Mesendoderm (in vitro differentiated cells): ENCODE measurements at regions not wholly inside any gene's neighbourhood (a gene's known extent, or its start where the extent isn't known, plus 50 kb on each side); places are given as distances from the start of the nearest gene placed in this dataset.

ENCODE experiments used
- DNase-seq: peaks from one replicate; pipeline ENCODE4 v3.0.0; 2013
- H2AK5ac ChIP-seq: 2 replicates; pipeline ENCODE4 v1.6.1; 2013; ENCODE audit warnings: low read length, inconsistent platforms
- H2BK120ac ChIP-seq: 2 replicates; pipeline ENCODE4 v1.6.1; 2013; ENCODE audit warnings: low read depth, mild to moderate bottlenecking, low read length, moderate library complexity, mixed read lengths
- H2BK15ac ChIP-seq: replicated peaks from 2 replicates; pipeline ENCODE4 v1.6.1; 2013; ENCODE audit warnings: low read depth, mild to moderate bottlenecking, moderate library complexity
- H2BK5ac ChIP-seq: 2 replicates; pipeline ENCODE4 v1.6.1; 2013; ENCODE audit warnings: low read length, inconsistent platforms
- H3K18ac ChIP-seq: 2 replicates; pipeline ENCODE4 v1.6.1; 2013; ENCODE audit warnings: mild to moderate bottlenecking, low read length, mixed read lengths
- H3K23ac ChIP-seq: one replicate; pipeline ENCODE4 v1.6.1; 2013; ENCODE audit warnings: low read length
- H3K27ac ChIP-seq: 2 replicates; pipeline ENCODE4 v1.5.1; 2013; ENCODE audit warnings: low read depth, mild to moderate bottlenecking, inconsistent platforms, low read length, moderate library complexity
- H3K27me3 ChIP-seq: 2 replicates; pipeline ENCODE4 v1.6.1; 2013; ENCODE audit warnings: low read length, control low read depth, mild to moderate bottlenecking, inconsistent platforms; ENCODE audit not compliant: insufficient read depth, poor library complexity
- H3K36me3 ChIP-seq: 2 replicates; pipeline ENCODE4 v1.6.1; 2013; ENCODE audit warnings: low read length, inconsistent platforms; ENCODE audit not compliant: control insufficient read depth, insufficient read depth
- H3K4ac ChIP-seq: one replicate; pipeline ENCODE4 v1.6.1; 2013; ENCODE audit warnings: low read depth, mild to moderate bottlenecking, low read length, moderate library complexity
- H3K4me1 ChIP-seq: 2 replicates; pipeline ENCODE4 v1.6.1; 2013; ENCODE audit warnings: low read depth, low read length, inconsistent platforms; ENCODE audit not compliant: control insufficient read depth
- H3K4me2 ChIP-seq: 2 replicates; pipeline ENCODE4 v1.6.1; 2013; ENCODE audit warnings: low read length
- H3K4me3 ChIP-seq: 2 replicates; pipeline ENCODE4 v1.5.1; 2013; ENCODE audit warnings: mild to moderate bottlenecking, low read length
- H3K56ac ChIP-seq: one replicate; pipeline ENCODE4 v1.6.1; 2013; ENCODE audit warnings: low read length
- H3K79me1 ChIP-seq: 2 replicates; pipeline ENCODE4 v1.6.1; 2013; ENCODE audit warnings: low read length, inconsistent platforms
- H3K79me2 ChIP-seq: 2 replicates; pipeline ENCODE4 v1.6.1; 2013; ENCODE audit warnings: mild to moderate bottlenecking, low read length; ENCODE audit not compliant: control insufficient read depth, insufficient read depth
- H3K9ac ChIP-seq: 2 replicates; pipeline ENCODE4 v1.6.1; 2013; ENCODE audit warnings: low read length, inconsistent platforms
- H4K5ac ChIP-seq: one replicate; pipeline ENCODE4 v1.6.1; 2013; ENCODE audit warnings: low read length
- H4K8ac ChIP-seq: one replicate; pipeline ENCODE4 v1.6.1; 2013; ENCODE audit warnings: low read depth, mild to moderate bottlenecking, control low read depth, low read length, moderate library complexity
- WGBS: extraction: QIAGEN DNeasy Blood & Tissue Kit; methylation state at CpG from one replicate; pipeline ENCODE4 v1.1.7; 2013; ENCODE audit warnings: low lambda C conversion rate, missing lambda C conversion rate; ENCODE audit not compliant: insufficient coverage; ENCODE audit errors: extremely low coverage; 5-methylcytosine and 5-hydroxymethylcytosine counted together

GRCh38 chr5:61805101-61805500 lies 473.0 kb downstream of the ZSWIM6 start:
- Histone ChIP-seq H3K79me1 (no peaks in the 10 kb centered on the region), H3K9ac (no peak overlapping the region), H3K4me2 (no peak overlapping the region), H4K8ac (no peak overlapping the region), H2AK5ac (no peak overlapping the region), H3K4me3 (no peak overlapping the region), H4K5ac (no peak overlapping the region), H2BK120ac (no peak overlapping the region), H3K79me2 (no peaks in the 10 kb centered on the region), H3K18ac (no peak overlapping the region), H3K27me3 (no peaks in the 10 kb centered on the region), H3K27ac (no peak overlapping the region), H3K36me3 (no peaks in the 10 kb centered on the region), H3K23ac (no peak overlapping the region), H3K56ac (no peak overlapping the region), H2BK15ac (no peak overlapping the region), H2BK5ac (no peak overlapping the region), H3K4ac (no peak overlapping the region), H3K4me1 (no peaks in the 10 kb centered on the region)
- no CpG with 5 or more reads among the region's 5 CpGs for WGBS
- DNase-seq = peak; percentile 79

- Histone ChIP-seq H3K36me3 (no peaks in the 10 kb centered on the region), H3K4ac (no peak overlapping the region), H4K5ac (no peak overlapping the region), H3K79me2 (no peaks in the 10 kb centered on the region), H3K23ac (no peak overlapping the region), H4K8ac (no peak overlapping the region), H2BK5ac (no peak overlapping the region), H3K4me1 (no peaks in the 10 kb centered on the region), H3K56ac (no peak overlapping the region), H3K79me1 (no peaks in the 10 kb centered on the region), H2AK5ac (no peak overlapping the region), H3K27ac (no peak overlapping the region), H3K18ac (no peak overlapping the region), H3K4me3 (no peak overlapping the region), H3K9ac (no peak overlapping the region), H2BK120ac (no peak overlapping the region), H3K4me2 (no peak overlapping the region), H3K27me3 (no peaks in the 10 kb centered on the region), H2BK15ac (no peak overlapping the region)
- DNase-seq = no peak
- no CpG with 5 or more reads among the region's 3 CpGs for WGBS
These were observed 474.5 kb downstream of the ZSWIM6 start for GRCh38 chr5:61806491-61807020.

GRCh38 chr5:61808091-61808490 lies 476.0 kb downstream of the ZSWIM6 start:
- H3K27me3 ChIP-seq = no peaks in the 10 kb centered on the region
- no peaks in the 10 kb centered on the region for H3K79me2 ChIP-seq
- H4K8ac ChIP-seq = no peak overlapping the region
- H3K4me3 ChIP-seq = no peak overlapping the region
- H3K27ac ChIP-seq = no peak overlapping the region
- H3K4me1 ChIP-seq = no peaks in the 10 kb centered on the region
- H2BK15ac ChIP-seq = no peak overlapping the region
- no peak overlapping the region for H2BK120ac ChIP-seq
- no peak overlapping the region for H3K9ac ChIP-seq
- H3K23ac ChIP-seq = no peak overlapping the region
- WGBS = no CpG with 5 or more reads among the region's 3 CpGs
- no peak overlapping the region for H2BK5ac ChIP-seq
- no peak overlapping the region for H4K5ac ChIP-seq
- H3K56ac ChIP-seq = no peak overlapping the region
- no peak overlapping the region for H3K4ac ChIP-seq
- no peak for DNase-seq
- H3K18ac ChIP-seq = no peak overlapping the region
- no peaks in the 10 kb centered on the region for H3K36me3 ChIP-seq
- H3K4me2 ChIP-seq = no peak overlapping the region
- no peaks in the 10 kb centered on the region for H3K79me1 ChIP-seq
- H2AK5ac ChIP-seq = no peak overlapping the region

GRCh38 chr5:61808909-61809308 lies 476.9 kb downstream of the ZSWIM6 start:
- H3K9ac ChIP-seq = no peak overlapping the region
- no peaks in the 10 kb centered on the region for H3K79me2 ChIP-seq
- H3K23ac ChIP-seq = no peak overlapping the region
- no peak overlapping the region for H3K56ac ChIP-seq
- H3K4me2 ChIP-seq = no peak overlapping the region
- DNase-seq = no peak
- no peak overlapping the region for H2BK5ac ChIP-seq
- H4K5ac ChIP-seq = no peak overlapping the region
- no peaks in the 10 kb centered on the region for H3K36me3 ChIP-seq
- H3K79me1 ChIP-seq = no peaks in the 10 kb centered on the region
- no peak overlapping the region for H2BK120ac ChIP-seq
- H2BK15ac ChIP-seq = no peak overlapping the region
- H2AK5ac ChIP-seq = no peak overlapping the region
- no peak overlapping the region for H3K18ac ChIP-seq
- no CpG with 5 or more reads among the region's 9 CpGs for WGBS
- no peak overlapping the region for H3K27ac ChIP-seq
- H3K4me3 ChIP-seq = no peak overlapping the region
- no peaks in the 10 kb centered on the region for H3K4me1 ChIP-seq
- H3K4ac ChIP-seq = no peak overlapping the region
- H4K8ac ChIP-seq = no peak overlapping the region
- no peaks in the 10 kb centered on the region for H3K27me3 ChIP-seq

- H2AK5ac ChIP-seq = no peak overlapping the region
- H3K27me3 ChIP-seq = no peaks in the 10 kb centered on the region
- H3K9ac ChIP-seq = no peak overlapping the region
- no peak overlapping the region for H2BK120ac ChIP-seq
- H3K23ac ChIP-seq = no peak overlapping the region
- no peak overlapping the region for H4K5ac ChIP-seq
- no peak overlapping the region for H3K56ac ChIP-seq
- H3K4me3 ChIP-seq = no peak overlapping the region
- H2BK5ac ChIP-seq = no peak overlapping the region
- no peak overlapping the region for H2BK15ac ChIP-seq
- no peaks in the 10 kb centered on the region for H3K79me1 ChIP-seq
- no peaks in the 10 kb centered on the region for H3K4me1 ChIP-seq
- no peak overlapping the region for H3K18ac ChIP-seq
- no peak overlapping the region for H4K8ac ChIP-seq
- H3K27ac ChIP-seq = no peak overlapping the region
- no peaks in the 10 kb centered on the region for H3K79me2 ChIP-seq
- H3K4me2 ChIP-seq = no peak overlapping the region
- no peak overlapping the region for H3K4ac ChIP-seq
- WGBS = no CpG with 5 or more reads among the region's 4 CpGs
- no peak for DNase-seq
- H3K36me3 ChIP-seq = no peaks in the 10 kb centered on the region
These were observed 477.6 kb downstream of the ZSWIM6 start for GRCh38 chr5:61809651-61810050.

GRCh38 chr5:61811052-61811451 lies 479.0 kb downstream of the ZSWIM6 start:
- Histone ChIP-seq H3K27me3 (no peaks in the 10 kb centered on the region), H4K8ac (no peak overlapping the region), H3K79me2 (no peaks in the 10 kb centered on the region), H3K23ac (no peak overlapping the region), H2BK120ac (no peak overlapping the region), H3K36me3 (no peaks in the 10 kb centered on the region), H2BK5ac (no peak overlapping the region), H3K4me3 (no peak overlapping the region), H3K9ac (no peak overlapping the region), H3K79me1 (no peaks in the 10 kb centered on the region), H3K56ac (no peak overlapping the region), H3K4me2 (no peak overlapping the region), H3K27ac (no peak overlapping the region), H2BK15ac (no peak overlapping the region), H2AK5ac (no peak overlapping the region), H4K5ac (no peak overlapping the region), H3K4me1 (no peaks in the 10 kb centered on the region), H3K18ac (no peak overlapping the region), H3K4ac (no peak overlapping the region)
- 100% methylated on average over 1 of the region's 1 CpG for WGBS
- no peak for DNase-seq
